ENCODE measurements at regions not wholly inside any gene's neighbourhood (a gene's known extent, or its start where the extent isn't known, plus 50 kb on each side); places are given as distances from the start of the nearest gene placed in this dataset.
"Not testable (repeated sequence)": the region's sequence is repeated elsewhere in the genome, so short reads cannot be mapped to it uniquely, and the experiment has no call there.

DNA sequence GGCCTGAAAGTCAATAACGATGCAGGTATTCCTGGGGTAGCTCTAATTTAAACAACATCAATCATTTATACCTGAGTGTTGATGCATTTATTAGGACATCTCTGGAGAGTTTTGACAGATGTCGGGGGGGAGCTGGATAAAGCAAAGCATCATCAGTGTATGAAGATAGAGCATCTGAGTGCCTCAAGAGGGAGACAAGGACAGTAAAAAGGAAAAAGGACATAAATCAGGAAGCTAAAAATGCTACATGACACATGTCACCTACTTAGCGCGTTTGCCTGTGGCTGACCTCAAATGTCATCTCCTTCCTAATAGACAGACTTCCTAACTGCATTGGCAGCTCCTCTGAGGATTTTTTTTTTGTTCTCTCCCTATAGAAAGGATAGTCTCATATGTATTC, 259.5 kb upstream of the PKP2 start:
- no peak overlapping the region for H3K27ac Mint-ChIP-seq (ENCODE audit: unreplicated experiment)
- H3K4me3 Mint-ChIP-seq = no peak overlapping the region
- H3K36me3 Mint-ChIP-seq (ENCODE audit: low read depth) = no peaks in the 10 kb centered on the region
- no peaks in the 10 kb centered on the region for H3K27me3 Mint-ChIP-seq (ENCODE audit: low read depth)
- no peak for DNase-seq (ENCODE audit: low read depth, low spot score)
- H3K4me1 Mint-ChIP-seq = no peaks in the 10 kb centered on the region
- H3K9me3 Mint-ChIP-seq = peaks cover 3% of the 10 kb centered on the region
- TF ChIP-seq, protein P1, sequence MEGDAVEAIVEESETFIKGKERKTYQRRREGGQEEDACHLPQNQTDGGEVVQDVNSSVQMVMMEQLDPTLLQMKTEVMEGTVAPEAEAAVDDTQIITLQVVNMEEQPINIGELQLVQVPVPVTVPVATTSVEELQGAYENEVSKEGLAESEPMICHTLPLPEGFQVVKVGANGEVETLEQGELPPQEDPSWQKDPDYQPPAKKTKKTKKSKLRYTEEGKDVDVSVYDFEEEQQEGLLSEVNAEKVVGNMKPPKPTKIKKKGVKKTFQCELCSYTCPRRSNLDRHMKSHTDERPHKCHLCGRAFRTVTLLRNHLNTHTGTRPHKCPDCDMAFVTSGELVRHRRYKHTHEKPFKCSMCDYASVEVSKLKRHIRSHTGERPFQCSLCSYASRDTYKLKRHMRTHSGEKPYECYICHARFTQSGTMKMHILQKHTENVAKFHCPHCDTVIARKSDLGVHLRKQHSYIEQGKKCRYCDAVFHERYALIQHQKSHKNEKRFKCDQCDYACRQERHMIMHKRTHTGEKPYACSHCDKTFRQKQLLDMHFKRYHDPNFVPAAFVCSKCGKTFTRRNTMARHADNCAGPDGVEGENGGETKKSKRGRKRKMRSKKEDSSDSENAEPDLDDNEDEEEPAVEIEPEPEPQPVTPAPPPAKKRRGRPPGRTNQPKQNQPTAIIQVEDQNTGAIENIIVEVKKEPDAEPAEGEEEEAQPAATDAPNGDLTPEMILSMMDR (conservative IDR thresholded peaks at IDR 0.05) = no peak

DNA sequence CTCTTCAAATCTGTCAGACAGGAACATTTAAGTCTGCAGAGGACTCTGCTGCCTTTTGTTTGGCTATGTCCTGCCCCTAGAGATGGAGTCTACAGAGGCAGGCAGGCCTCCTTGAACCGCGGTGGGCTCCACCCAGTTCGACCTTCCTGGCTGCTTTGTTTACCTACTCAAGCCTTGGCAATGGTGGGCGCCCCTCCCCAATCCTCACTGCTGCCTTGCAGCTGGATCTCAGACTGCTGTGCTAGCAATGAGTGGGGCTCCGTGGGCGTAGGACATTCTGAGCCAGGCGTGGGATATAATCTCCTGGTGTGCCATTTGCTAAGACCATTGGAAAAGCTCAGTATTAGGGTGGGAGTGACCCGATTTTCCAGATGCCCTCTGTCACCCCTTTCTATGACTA, 250.7 kb upstream of the PKP2 start:
- not testable (repeated sequence) for H3K36me3 Mint-ChIP-seq (ENCODE audit: low read depth); H3K27ac Mint-ChIP-seq (ENCODE audit: unreplicated experiment); H3K27me3 Mint-ChIP-seq (ENCODE audit: low read depth); H3K4me1 Mint-ChIP-seq; H3K4me3 Mint-ChIP-seq; DNase-seq (ENCODE audit: low read depth, low spot score)
- H3K9me3 Mint-ChIP-seq = peaks cover 12% of the 10 kb centered on the region

DNA sequence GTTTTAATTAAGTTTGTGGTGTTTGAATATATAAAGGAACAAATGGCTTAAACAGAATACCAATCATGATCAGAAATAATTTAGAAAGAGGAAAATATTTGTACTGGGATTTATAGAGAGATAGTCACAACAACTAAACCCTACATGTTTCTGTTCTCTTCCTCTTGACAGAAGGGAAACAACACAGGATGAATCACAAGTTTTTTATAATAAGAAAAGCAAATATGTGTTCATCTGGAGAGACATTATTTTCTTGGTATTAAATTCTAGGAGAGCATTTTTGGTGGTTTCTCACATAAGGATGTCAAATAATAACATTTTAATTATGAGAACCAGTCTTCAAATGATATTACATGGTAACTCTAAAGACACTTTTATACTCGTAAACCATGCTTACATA, 232.9 kb upstream of the PKP2 start:
- H3K36me3 Mint-ChIP-seq (ENCODE audit: low read depth) = no peaks in the 10 kb centered on the region
- TF ChIP-seq, protein P1 (conservative IDR thresholded peaks at IDR 0.05) = no peak
- no peak for DNase-seq (ENCODE audit: low read depth, low spot score)
- no peak overlapping the region for H3K27ac Mint-ChIP-seq (ENCODE audit: unreplicated experiment)
- H3K9me3 Mint-ChIP-seq = no peaks in the 10 kb centered on the region
- H3K4me1 Mint-ChIP-seq = no peaks in the 10 kb centered on the region
- H3K4me3 Mint-ChIP-seq = no peak overlapping the region
- peaks cover 10% of the 10 kb centered on the region for H3K27me3 Mint-ChIP-seq (ENCODE audit: low read depth)

DNA sequence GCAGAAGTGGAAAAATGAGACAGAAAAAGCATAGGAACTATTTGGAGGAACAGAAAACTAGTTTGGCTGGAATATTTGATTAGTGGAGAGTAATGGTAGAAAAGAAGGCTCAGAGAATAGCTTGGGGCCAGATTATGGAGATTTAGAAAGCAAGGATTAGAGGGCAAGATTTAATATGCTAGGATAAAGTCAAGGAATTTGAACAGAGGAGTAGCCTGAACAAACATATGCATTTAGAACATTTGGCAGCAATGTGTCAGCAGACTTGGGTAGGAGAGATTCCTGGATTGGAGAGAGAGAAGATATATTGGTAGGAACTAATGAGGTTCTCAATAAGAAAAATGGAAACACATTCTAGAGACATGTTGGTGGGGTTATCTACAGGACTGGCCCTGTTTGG, 229.2 kb upstream of the PKP2 start:
- Mint-ChIP-seq H3K36me3 (ENCODE audit: low read depth) (no peaks in the 10 kb centered on the region), H3K9me3 (no peaks in the 10 kb centered on the region), H3K4me3 (no peak overlapping the region), H3K4me1 (no peaks in the 10 kb centered on the region), H3K27me3 (ENCODE audit: low read depth) (peaks cover 8% of the 10 kb centered on the region), H3K27ac (ENCODE audit: unreplicated experiment) (no peak overlapping the region)
- no peak for DNase-seq (ENCODE audit: low read depth, low spot score)
- TF ChIP-seq, protein P1 (conservative IDR thresholded peaks at IDR 0.05) = no peak

DNA sequence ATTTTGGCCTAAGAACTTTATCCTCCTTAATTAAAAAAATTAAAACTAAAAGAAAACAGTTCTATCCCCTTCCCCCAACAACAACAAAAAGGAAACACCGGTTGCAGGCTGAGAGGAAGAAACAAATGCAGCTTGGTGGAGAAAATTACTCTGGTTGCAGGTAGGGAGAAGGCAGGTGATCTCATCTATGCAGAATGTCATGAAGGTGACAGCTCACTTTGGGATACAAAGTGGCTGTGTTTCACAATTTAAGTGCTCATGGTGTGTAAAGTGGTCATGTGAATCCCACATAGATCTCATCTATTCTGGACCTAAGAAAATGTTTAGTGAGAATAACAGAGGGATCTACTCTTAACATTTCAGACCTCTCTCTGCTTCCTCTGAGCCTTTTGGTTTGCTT, 219.7 kb upstream of the PKP2 start:
- TF ChIP-seq, protein P1 (conservative IDR thresholded peaks at IDR 0.05) = no peak
- no peak for DNase-seq (ENCODE audit: low read depth, low spot score)
- no peaks in the 10 kb centered on the region for H3K36me3 Mint-ChIP-seq (ENCODE audit: low read depth)

DNA sequence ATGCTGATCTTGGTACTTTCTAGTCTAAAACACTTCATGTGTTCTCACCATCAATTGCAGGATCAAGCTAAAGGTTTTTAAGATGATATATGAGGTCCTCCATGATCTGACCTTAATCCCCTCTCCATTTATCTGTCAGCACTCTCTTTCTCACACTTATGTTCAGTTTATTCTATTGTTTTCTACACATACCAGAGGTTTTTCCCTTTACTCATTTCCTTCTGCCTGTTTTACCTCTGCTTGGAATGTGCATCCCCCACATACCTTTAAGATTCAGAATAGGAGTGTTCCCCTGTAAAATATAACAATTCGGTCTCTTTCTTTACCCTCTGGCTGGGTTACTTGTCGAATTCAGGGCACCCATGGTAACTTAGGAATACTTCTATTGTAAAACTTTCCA, 219.1 kb upstream of the PKP2 start:
- peaks cover 30% of the 10 kb centered on the region for H3K27me3 Mint-ChIP-seq (ENCODE audit: low read depth)
- no peak overlapping the region for H3K27ac Mint-ChIP-seq (ENCODE audit: unreplicated experiment)
- no peak overlapping the region for H3K4me3 Mint-ChIP-seq
- TF ChIP-seq, protein P1 (conservative IDR thresholded peaks at IDR 0.05) = no peak
- no peak for DNase-seq (ENCODE audit: low read depth, low spot score)
- no peaks in the 10 kb centered on the region for H3K9me3 Mint-ChIP-seq
- H3K4me1 Mint-ChIP-seq = no peaks in the 10 kb centered on the region
- no peaks in the 10 kb centered on the region for H3K36me3 Mint-ChIP-seq (ENCODE audit: low read depth)

More for the DNA sequence above, 219.7 kb upstream of the PKP2 start:
- Mint-ChIP-seq H3K27me3 (ENCODE audit: low read depth) (peaks cover 27% of the 10 kb centered on the region), H3K4me1 (no peaks in the 10 kb centered on the region), H3K27ac (ENCODE audit: unreplicated experiment) (no peak overlapping the region), H3K9me3 (no peaks in the 10 kb centered on the region), H3K4me3 (no peak overlapping the region)
